Esophagus muscularis mucosa (tissue), 4 donors: ENCODE measurements at regions not wholly inside any gene's neighbourhood (a gene's known extent, or its start where the extent isn't known, plus 50 kb on each side); places are given as distances from the start of the nearest gene placed in this dataset.
A peak's percentile ranks its signal among the peaks of the same experiment; 100 is the strongest.

Source experiments
- DNase-seq: peaks from one replicate; pipeline ENCODE4 v3.0.0-alpha.2; 2017; ENCODE audit errors: extremely low spot score
- H3K27ac ChIP-seq, 4 donors: fragments of 200-600 bp; sonication (generic); replicated peaks in 1 of 4; 1 replicate in 3 of 4; 2 replicates in 1 of 4; pipeline ENCODE4 v1.5.1; 2016 to 2019; ENCODE audit warnings: mild to moderate bottlenecking in 1 of 4
- H3K27me3 ChIP-seq, 4 donors: fragments of 200-600 bp; sonication (generic); one replicate each; pipeline versions ENCODE4 v1.5.1 to v1.6.0; 2016 to 2019
- H3K36me3 ChIP-seq, 4 donors: fragments of 200-600 bp; sonication (generic); one replicate each; pipeline ENCODE4 v1.5.1; 2016 to 2019
- H3K4me1 ChIP-seq, 4 donors: fragments of 200-600 bp; sonication (generic); one replicate each; pipeline ENCODE4 v1.5.1; 2016 to 2019
- H3K4me3 ChIP-seq, 4 donors: fragments of 200-600 bp; sonication (generic); 1 replicate in 2 of 4; 2 replicates in 2 of 4; pipeline ENCODE4 v1.5.1; 2016 to 2019; ENCODE audit warnings: mild to moderate bottlenecking in 4 of 4, moderate library complexity in 1 of 4
- H3K9me3 ChIP-seq, 4 donors: fragments of 200-600 bp; sonication (generic); 1 replicate in 3 of 4; 2 replicates in 1 of 4; pipeline ENCODE4 v1.5.1; 2016 to 2019
- EP300 ChIP-seq: sonication (generic); formaldehyde crosslinking; IDR thresholded peaks from one replicate; pipeline ENCODE4 v1.6.1; 2017; ENCODE audit warnings: antibody characterized with exemption
- POLR2A ChIP-seq: fragments of 450-650 bp; IDR thresholded peaks from one replicate; pipeline ENCODE4 v1.6.1; 2017; ENCODE audit warnings: antibody characterized with exemption, moderate library complexity, mild to moderate bottlenecking, low read depth
- POLR2AphosphoS5 ChIP-seq, 2 donors: sonication (generic); formaldehyde crosslinking; IDR thresholded peaks; one replicate each; pipeline ENCODE4 v1.6.1; 2017; ENCODE audit warnings: antibody characterized with exemption in 2 of 2
- WGBS: methylation state at CpG from one replicate; pipeline ENCODE4 v1.1.5; 2018; 5-methylcytosine and 5-hydroxymethylcytosine counted together
- intact Hi-C: fragments of 100-400 bp; cut with DNase I; formaldehyde crosslinking; loops from one replicate; pipeline ENCODE4 v1.15.1; 2023
- TF ChIP-seq, protein P1 (sequence below), 3 experiments: fragments of 200-600 bp in 2 of 3; fragments of 450-650 bp in 1 of 3; sonication (generic) in 2 of 3; IDR thresholded peaks; one replicate each; pipeline ENCODE4 v1.5.1; 2017 to 2019; ENCODE audit warnings: antibody characterized with exemption in 3 of 3, mild to moderate bottlenecking in 2 of 3, moderate library complexity in 1 of 3

- Histone ChIP-seq H3K9me3 (no peaks in the 10 kb centered on the region), H3K4me1 (no peaks in the 10 kb centered on the region), H3K27me3 (no peaks in the 10 kb centered on the region), H3K27ac (no peak overlapping the region), H3K4me3 (no peak overlapping the region), H3K36me3 (no peaks in the 10 kb centered on the region)
- intact Hi-C loops: no loop called here
- DNase-seq: no peak
- no peak for TF ChIP-seq EP300
- no peak for TF ChIP-seq POLR2AphosphoS5 (IDR thresholded peaks at IDR 0.05)
- no peak for TF ChIP-seq POLR2A
- TF ChIP-seq, protein P1, sequence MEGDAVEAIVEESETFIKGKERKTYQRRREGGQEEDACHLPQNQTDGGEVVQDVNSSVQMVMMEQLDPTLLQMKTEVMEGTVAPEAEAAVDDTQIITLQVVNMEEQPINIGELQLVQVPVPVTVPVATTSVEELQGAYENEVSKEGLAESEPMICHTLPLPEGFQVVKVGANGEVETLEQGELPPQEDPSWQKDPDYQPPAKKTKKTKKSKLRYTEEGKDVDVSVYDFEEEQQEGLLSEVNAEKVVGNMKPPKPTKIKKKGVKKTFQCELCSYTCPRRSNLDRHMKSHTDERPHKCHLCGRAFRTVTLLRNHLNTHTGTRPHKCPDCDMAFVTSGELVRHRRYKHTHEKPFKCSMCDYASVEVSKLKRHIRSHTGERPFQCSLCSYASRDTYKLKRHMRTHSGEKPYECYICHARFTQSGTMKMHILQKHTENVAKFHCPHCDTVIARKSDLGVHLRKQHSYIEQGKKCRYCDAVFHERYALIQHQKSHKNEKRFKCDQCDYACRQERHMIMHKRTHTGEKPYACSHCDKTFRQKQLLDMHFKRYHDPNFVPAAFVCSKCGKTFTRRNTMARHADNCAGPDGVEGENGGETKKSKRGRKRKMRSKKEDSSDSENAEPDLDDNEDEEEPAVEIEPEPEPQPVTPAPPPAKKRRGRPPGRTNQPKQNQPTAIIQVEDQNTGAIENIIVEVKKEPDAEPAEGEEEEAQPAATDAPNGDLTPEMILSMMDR (IDR thresholded peaks at IDR 0.05): no peak
- WGBS: 100% methylated on average over 3 of the region's 3 CpGs
Observed at GRCh38 chr18:10329101-10329500, 125.3 kb upstream of the APCDD1 start.

GRCh38 chr18:10330428-10330827 is 124.0 kb upstream of the APCDD1 start:
- WGBS: 91% methylated on average over 5 of the region's 5 CpGs
- no peak for DNase-seq
- H3K4me3 ChIP-seq: no peak overlapping the region
- intact Hi-C loops: no loop called here
- H3K4me1 ChIP-seq: no peaks in the 10 kb centered on the region
- H3K9me3 ChIP-seq: no peaks in the 10 kb centered on the region
- H3K36me3 ChIP-seq: no peaks in the 10 kb centered on the region
- no peaks in the 10 kb centered on the region for H3K27me3 ChIP-seq
- TF ChIP-seq POLR2A: no peak
- TF ChIP-seq, protein P1 (IDR thresholded peaks at IDR 0.05): no peak
- no peak for TF ChIP-seq EP300
- no peak for TF ChIP-seq POLR2AphosphoS5 (IDR thresholded peaks at IDR 0.05)
- no peak overlapping the region for H3K27ac ChIP-seq

DNA sequence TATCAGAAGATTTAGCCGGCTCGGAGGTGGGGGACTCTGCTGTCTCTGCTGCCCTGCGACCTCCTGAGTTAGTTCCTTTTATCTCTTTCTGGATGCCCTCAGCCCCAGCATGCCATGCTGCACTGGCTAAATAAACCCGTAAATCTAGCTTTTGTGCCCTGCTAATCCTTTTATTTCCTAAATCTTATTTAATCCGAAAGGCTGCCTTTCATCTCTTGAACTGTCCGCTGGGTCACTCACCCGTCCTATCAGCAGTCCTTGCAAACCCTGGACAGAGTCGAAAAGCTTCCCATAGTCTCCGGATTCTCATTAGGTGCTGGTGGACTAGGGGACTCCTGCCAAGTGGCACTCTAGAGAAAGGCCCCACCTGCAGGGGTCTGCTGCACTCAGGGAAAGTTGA is 122.0 kb upstream of the APCDD1 start:
- H3K27me3 ChIP-seq: no peaks in the 10 kb centered on the region
- no peak for DNase-seq
- H3K9me3 ChIP-seq: no peaks in the 10 kb centered on the region
- WGBS: 91% methylated on average over 9 of the region's 9 CpGs
- intact Hi-C loops: no loop called here
- H3K4me1 ChIP-seq: no peaks in the 10 kb centered on the region
- H3K36me3 ChIP-seq: no peaks in the 10 kb centered on the region
- no peak overlapping the region for H3K27ac ChIP-seq
- TF ChIP-seq, protein P1 (IDR thresholded peaks at IDR 0.05): no peak
- no peak for TF ChIP-seq POLR2AphosphoS5 (IDR thresholded peaks at IDR 0.05)
- no peak for TF ChIP-seq POLR2A
- TF ChIP-seq EP300: no peak
- no peak overlapping the region for H3K4me3 ChIP-seq

DNA sequence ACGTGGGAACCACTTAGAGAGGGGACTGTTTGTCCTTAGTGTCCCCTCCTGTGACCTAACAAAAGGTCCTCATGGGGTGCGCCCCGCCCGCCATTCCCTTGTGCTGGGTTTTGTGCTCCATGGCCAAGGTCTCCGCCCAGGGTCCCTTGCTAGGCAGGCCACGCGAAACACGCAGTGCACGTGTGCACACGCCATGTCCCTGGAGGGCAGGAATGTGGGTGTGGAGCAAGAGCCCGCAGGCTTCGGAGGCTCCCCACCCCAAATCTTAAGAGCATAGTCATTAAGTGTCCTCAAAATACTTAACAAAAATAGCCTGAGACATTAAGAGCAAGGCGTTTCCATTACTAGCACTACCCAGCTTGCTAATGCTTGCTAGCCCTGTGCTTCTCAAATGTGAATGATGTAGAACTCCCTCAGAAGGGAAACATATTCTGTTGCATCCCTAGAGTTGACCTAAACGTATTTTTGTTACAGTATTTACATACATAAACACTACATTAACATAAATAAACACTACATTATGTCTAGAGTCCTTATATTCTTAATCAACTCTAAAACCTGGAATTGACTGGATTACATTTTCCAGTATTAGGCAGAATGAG is 117.6 kb upstream of the APCDD1 start:
- peak; percentile 74 for DNase-seq
- Histone ChIP-seq H3K27me3 (no peaks in the 10 kb centered on the region), H3K27ac (no peak overlapping the region), H3K36me3 (no peaks in the 10 kb centered on the region), H3K9me3 (no peaks in the 10 kb centered on the region), H3K4me1 (no peaks in the 10 kb centered on the region), H3K4me3 (no peak overlapping the region)
- no peak for TF ChIP-seq EP300
- TF ChIP-seq POLR2AphosphoS5 (IDR thresholded peaks at IDR 0.05): no peak
- TF ChIP-seq, protein P1 (IDR thresholded peaks at IDR 0.05): no peak
- no peak for TF ChIP-seq POLR2A
- WGBS: 92% methylated on average over 14 of the region's 14 CpGs
- intact Hi-C loops: no loop called here

DNA sequence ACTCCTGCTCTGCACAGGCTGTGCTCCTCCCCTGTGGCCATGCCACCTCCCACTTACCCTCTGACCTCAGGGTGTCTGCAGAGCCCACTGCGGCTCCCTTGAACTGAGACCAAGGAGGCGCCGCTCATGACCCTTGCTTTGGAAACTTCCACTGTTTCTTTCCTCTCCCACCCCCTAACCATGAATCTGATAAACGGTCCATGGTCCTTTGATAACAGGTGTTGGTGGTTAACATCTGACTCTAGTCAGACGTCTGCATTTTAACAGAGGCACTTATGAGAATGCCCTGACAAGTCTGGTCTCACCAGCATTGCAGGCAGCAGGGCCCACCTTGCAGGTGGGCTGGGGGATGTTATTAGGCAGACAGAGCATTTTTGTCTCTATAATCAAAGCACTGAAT is 113.6 kb upstream of the APCDD1 start:
- 98% methylated on average over 5 of the region's 5 CpGs for WGBS
- peak; percentile 10 for DNase-seq
- intact Hi-C loops: no loop called here
- H3K4me3 ChIP-seq: no peak overlapping the region
- no peaks in the 10 kb centered on the region for H3K36me3 ChIP-seq
- H3K9me3 ChIP-seq: no peaks in the 10 kb centered on the region
- no peaks in the 10 kb centered on the region for H3K27me3 ChIP-seq
- H3K4me1 ChIP-seq: no peaks in the 10 kb centered on the region
- H3K27ac ChIP-seq: no peak overlapping the region
- TF ChIP-seq POLR2AphosphoS5 (IDR thresholded peaks at IDR 0.05) (no peak), POLR2A (no peak), EP300 (no peak)
- TF ChIP-seq, protein P1 (IDR thresholded peaks at IDR 0.05): no peak
